Activated CD4-positive, alpha-beta T cell treated with anti-CD3 and anti-CD28 coated beads for 36 hours (primary cell): ENCODE measurements at regions not wholly inside any gene's neighbourhood (a gene's known extent, or its start where the extent isn't known, plus 50 kb on each side); places are given as distances from the start of the nearest gene placed in this dataset.

ENCODE experiments used
- ATAC-seq: fragments of 200-7000 bp; cut with Tn5 transposase; one replicate; pipeline ENCODE4 v1.10.0; 2021; ENCODE audit warnings: mild to moderate bottlenecking, moderate library complexity
- CTCF ChIA-PET: fragments of 350-600 bp; sonication (Branson Sonifier 250); formaldehyde crosslinking; loops from one replicate; lab custom pipeline; 2021; ENCODE audit warnings: antibody characterized with exemption; lab: Charles Lee
- POLR2A ChIA-PET: fragments of 350-600 bp; sonication (Branson Sonifier 250); formaldehyde crosslinking; loops from one replicate; lab custom pipeline; 2021; ENCODE audit warnings: antibody characterized with exemption, inconsistent platforms; lab: Charles Lee
- DNase-seq: peaks from one replicate; pipeline ENCODE4 v3.0.0-alpha.2; 2020
- H3K27ac Mint-ChIP-seq: one replicate; pipeline ENCODE4 v1.8.0; 2021; ENCODE audit warnings: mixed read lengths
- H3K27me3 Mint-ChIP-seq: one replicate; pipeline ENCODE4 v1.8.0; 2021; ENCODE audit warnings: mixed read lengths
- H3K36me3 Mint-ChIP-seq: one replicate; pipeline ENCODE4 v1.8.0; 2021; ENCODE audit warnings: low read depth, mixed read lengths
- H3K4me1 Mint-ChIP-seq: one replicate; pipeline ENCODE4 v1.8.0; 2021; ENCODE audit warnings: mixed read lengths
- H3K4me3 Mint-ChIP-seq: one replicate; pipeline ENCODE4 v1.8.0; 2021; ENCODE audit warnings: mild to moderate bottlenecking, moderate library complexity, mixed read lengths
- H3K9me3 Mint-ChIP-seq: one replicate; pipeline ENCODE4 v1.8.0; 2021; ENCODE audit warnings: low read depth, mixed read lengths
- intact Hi-C, 2 experiments: fragments of 100-400 bp; cut with DNase I in 1 of 2; cut with micrococcal nuclease in 1 of 2; formaldehyde crosslinking; loops; one replicate each; pipeline versions ENCODE4 v1.14.2 to v1.15.1; 2022 to 2024; cut with DNase I, micrococcal nuclease

DNA sequence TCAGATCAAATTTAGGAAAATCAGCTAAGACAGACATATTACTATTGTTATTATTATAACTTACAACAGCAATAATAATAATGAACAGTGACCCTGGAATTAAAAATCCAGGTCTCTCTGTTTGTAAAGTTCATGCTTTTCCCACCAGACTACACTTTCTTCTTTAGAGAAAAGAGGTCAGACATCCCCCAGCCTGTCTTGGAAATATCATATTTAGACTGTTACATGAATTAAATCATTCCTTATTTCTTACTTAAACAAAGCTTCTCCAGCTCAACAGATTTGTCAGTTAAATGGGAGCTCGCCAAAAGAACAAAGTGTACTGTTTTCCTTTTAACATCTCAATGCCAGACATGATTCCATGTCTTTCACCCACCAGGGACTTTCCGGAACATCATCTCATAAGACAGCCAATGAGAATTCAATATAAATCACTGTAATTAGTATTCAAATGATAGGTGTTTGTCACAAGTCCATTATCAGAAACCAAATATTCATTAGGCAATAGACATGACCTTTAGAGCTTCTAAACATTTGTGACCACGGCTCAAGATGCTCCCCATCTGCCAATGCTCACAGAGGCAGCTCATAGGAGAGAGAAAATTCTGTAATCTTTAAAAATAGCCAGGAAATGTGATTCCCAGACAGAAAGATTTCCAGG lies 351.9 kb downstream of the ENC1 start:
- H3K36me3 Mint-ChIP-seq = no peaks in the 10 kb centered on the region
- H3K27ac Mint-ChIP-seq = no peak overlapping the region
- CTCF ChIA-PET = no interaction called here
- H3K9me3 Mint-ChIP-seq = no peaks in the 10 kb centered on the region
- no peak overlapping the region for H3K4me3 Mint-ChIP-seq
- DNase-seq (no peak), ATAC-seq (no peak)
- intact Hi-C loops = no loop called here
- no peaks in the 10 kb centered on the region for H3K4me1 Mint-ChIP-seq
- H3K27me3 Mint-ChIP-seq = peaks cover 25% of the 10 kb centered on the region
- POLR2A ChIA-PET = no interaction called here

DNA sequence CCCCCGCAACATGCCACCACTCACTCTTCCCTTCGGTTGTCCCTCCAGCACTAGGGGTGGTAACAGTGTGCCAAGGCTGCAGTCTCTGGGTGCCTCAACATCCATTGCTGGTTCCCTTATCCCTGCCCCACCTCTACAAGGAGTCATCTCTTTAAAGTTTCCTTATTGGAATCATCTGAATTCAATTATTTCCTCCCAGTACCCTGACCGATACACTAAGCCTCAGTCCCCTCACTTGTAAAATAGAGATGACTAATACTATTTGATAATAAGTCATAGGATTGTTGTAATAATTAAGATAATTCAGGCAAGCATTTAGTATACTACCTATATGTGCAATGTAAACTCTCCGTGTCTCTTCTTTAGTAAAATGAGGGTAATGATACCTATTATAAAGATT lies 352.5 kb downstream of the ENC1 start:
- Mint-ChIP-seq H3K4me3 (no peak overlapping the region), H3K27ac (no peak overlapping the region), H3K27me3 (peaks cover 23% of the 10 kb centered on the region), H3K4me1 (no peaks in the 10 kb centered on the region), H3K36me3 (no peaks in the 10 kb centered on the region), H3K9me3 (no peaks in the 10 kb centered on the region)
- ChIA-PET POLR2A (no interaction called here), CTCF (no interaction called here)
- ATAC-seq (no peak), DNase-seq (no peak)
- intact Hi-C loops = no loop called here

DNA sequence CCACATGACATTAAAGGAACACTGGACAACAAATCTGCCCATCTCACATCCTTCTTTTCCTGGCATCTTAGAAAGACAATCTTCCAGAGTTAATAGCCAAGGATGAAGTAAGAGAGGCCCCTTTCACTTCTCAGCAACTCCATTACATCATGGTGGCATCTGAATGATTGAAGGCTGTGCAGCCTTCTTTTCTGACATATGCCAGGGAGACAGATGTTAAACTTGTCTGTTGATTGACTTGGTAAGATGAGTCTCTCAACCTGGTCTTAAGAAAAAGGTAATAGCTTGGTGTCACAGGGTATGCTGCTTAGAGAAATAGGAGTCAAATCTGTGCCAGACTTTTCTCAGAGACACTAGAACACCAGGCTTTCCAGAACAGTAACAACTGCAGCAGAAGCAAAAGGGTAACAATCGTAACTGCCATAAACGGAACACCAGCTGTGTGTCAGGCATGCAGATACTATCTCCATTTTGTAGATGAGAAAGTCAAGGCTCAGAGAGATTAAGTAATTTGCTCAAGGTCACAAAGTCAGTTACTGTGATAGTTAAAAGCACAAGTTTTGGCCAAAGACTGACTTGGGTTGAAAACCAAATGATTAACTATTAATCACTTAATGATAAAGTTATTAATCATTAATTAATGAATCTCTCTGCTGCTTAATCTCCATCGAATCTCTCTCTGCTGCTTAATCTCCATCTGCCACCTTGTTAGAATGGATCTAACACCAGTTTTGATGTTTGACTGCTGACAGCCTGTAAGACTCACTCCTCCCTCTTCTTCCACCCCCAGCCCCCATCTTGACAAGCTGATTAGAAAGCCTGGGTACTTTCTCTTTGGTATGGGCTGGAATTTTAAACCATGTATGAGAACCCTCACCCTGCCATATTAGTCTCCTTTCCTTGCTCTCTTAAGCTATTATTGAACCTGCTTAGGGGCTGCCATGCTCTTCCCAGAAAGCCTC lies 353.5 kb downstream of the ENC1 start:
- CTCF ChIA-PET = no interaction called here
- intact Hi-C loops = no loop called here

DNA sequence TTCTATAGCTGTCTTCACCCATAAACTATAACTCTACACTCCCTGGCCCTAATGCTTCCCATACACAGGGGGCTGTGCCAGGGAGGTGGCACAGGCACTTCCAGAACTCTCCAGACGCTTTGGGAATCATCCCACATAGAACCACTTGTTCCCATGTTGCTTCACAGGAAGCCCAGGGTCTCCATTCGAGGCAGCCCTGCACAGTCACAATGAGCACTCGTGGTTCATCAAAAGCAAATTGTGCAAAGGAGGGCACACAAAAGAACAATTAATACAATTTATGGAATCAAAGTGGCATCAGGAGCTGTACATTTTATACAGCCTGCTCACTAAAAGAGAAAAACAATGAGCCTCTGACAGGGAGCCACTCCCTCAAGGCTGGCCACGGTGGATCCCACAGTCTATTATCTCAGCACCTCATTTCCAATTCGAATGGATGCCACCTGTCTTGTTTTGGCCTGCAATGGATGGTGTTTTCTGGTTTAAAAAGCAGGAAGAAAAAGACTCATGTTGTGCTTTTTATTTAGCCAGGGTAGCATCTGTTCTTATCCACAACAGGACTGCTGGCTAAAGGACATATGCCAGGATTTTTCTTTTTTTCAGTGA lies 354.8 kb downstream of the ENC1 start:
- no peaks in the 10 kb centered on the region for H3K36me3 Mint-ChIP-seq
- peaks cover 21% of the 10 kb centered on the region for H3K27me3 Mint-ChIP-seq
- DNase-seq = no peak
- ChIA-PET POLR2A (no interaction called here), CTCF (no interaction called here)
- no peak for ATAC-seq
- no peaks in the 10 kb centered on the region for H3K4me1 Mint-ChIP-seq
- intact Hi-C loops = no loop called here
- no peaks in the 10 kb centered on the region for H3K9me3 Mint-ChIP-seq
- H3K4me3 Mint-ChIP-seq = no peak overlapping the region
- H3K27ac Mint-ChIP-seq = no peak overlapping the region

More for the DNA sequence above, 353.5 kb downstream of the ENC1 start:
- H3K9me3 Mint-ChIP-seq = no peaks in the 10 kb centered on the region
- H3K4me1 Mint-ChIP-seq = no peaks in the 10 kb centered on the region
- H3K27ac Mint-ChIP-seq = no peak overlapping the region
- peaks cover 22% of the 10 kb centered on the region for H3K27me3 Mint-ChIP-seq
- no peaks in the 10 kb centered on the region for H3K36me3 Mint-ChIP-seq
- no peak overlapping the region for H3K4me3 Mint-ChIP-seq
- DNase-seq = no peak
- no peak for ATAC-seq
- POLR2A ChIA-PET = no interaction called here

DNA sequence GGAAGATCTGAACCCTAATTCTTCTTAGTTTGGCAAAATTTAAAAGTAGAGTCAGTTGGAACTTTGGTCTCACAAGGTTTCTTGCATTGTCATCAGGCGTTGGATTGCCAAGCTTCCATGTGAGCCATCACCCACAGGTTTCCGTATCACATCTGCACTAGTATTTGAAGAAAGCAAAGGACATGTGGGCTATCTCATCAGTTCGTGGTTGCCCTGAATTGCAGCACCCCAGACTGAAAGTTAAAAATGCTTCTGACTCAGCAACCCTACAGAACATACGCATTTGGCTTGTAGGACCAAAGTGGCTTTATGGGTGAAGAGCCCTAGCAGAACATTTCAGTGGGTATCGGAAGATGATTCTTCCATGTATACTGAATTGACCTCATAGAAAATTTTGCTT lies 358.0 kb downstream of the ENC1 start:
- Mint-ChIP-seq H3K36me3 (no peaks in the 10 kb centered on the region), H3K9me3 (no peaks in the 10 kb centered on the region), H3K4me3 (no peak overlapping the region), H3K27me3 (peaks cover 10% of the 10 kb centered on the region), H3K27ac (no peak overlapping the region), H3K4me1 (no peaks in the 10 kb centered on the region)
- ChIA-PET CTCF (no interaction called here), POLR2A (no interaction called here)
- no peak for DNase-seq
- intact Hi-C loops = no loop called here
- ATAC-seq = no peak

DNA sequence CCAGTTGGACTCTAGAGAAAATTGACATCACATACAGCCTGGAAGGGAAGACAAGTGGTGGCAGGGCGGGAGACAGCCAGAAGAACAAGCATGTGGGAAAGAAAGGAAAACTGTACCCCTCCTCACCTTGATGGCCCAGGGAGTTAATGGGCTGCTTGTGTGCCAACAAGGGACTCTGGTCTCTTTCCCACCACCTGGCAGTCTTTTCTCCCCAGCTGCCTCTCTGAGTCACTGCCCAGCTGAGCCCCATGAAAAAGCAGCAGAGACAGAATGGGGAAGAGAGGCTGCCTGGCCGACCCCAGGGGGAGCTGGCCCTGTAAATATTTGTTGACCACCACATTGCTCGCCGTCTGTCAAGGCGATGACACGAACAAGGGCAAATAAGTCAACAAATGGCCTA lies 359.4 kb downstream of the ENC1 start:
- POLR2A ChIA-PET = no interaction called here
- intact Hi-C loops = no loop called here
- Mint-ChIP-seq H3K27me3 (peaks cover 16% of the 10 kb centered on the region), H3K4me1 (no peaks in the 10 kb centered on the region), H3K9me3 (no peaks in the 10 kb centered on the region), H3K27ac (no peak overlapping the region), H3K36me3 (no peaks in the 10 kb centered on the region), H3K4me3 (no peak overlapping the region)
- ATAC-seq (no peak), DNase-seq (no peak)
- CTCF ChIA-PET = interaction anchor here (0.7 kb wide), 1 partner anchor 383 kb away, joined by 3 read pairs; no protein-coding TSS in a partner anchor

DNA sequence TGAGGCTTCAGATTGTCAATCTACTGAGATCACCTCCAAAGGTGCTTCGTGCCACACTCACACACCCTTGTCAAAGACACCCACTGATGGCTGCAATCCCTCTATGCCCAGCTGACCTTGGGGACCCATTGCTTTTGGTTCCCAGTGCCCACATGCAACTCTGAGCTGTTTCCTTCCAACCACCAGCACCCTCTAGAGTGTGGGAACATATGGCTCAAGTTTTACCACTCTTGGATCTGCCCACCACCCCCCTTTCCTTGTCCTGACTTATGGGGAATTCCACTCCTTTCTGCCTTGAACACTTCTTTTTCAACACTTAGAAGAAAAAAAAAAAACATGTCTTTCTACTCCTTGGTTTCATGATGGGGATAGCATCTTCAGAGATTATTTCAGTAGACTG lies 360.2 kb downstream of the ENC1 start:
- Mint-ChIP-seq H3K36me3 (no peaks in the 10 kb centered on the region), H3K27ac (no peak overlapping the region), H3K27me3 (peaks cover 15% of the 10 kb centered on the region), H3K4me3 (no peak overlapping the region), H3K4me1 (no peaks in the 10 kb centered on the region), H3K9me3 (no peaks in the 10 kb centered on the region)
- CTCF ChIA-PET = interaction anchor here (0.6 kb wide), 1 partner anchor 18 kb away, joined by 4 read pairs; no protein-coding TSS in a partner anchor
- ATAC-seq (no peak), DNase-seq (no peak)
- POLR2A ChIA-PET = no interaction called here
- intact Hi-C loops = no loop called here

DNA sequence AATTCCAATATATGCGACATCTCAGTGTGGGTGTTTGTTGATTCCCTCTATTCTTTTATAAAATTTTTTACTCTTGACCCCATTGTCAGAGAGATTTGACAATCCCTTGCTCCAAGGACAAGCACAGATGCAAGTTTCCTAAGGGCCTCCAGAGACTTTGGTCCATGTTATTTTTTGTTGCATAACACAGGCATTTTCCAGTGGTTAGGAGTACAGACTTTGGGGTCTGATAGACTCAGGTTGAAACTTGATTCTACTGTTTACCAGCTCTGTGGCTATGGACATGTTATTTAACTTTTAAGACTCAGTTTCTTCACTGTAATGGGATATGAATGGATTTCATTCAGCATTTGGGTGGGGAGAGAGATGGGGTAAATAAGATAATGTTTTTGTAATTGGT lies 361.3 kb downstream of the ENC1 start:
- Mint-ChIP-seq H3K4me3 (no peak overlapping the region), H3K36me3 (no peaks in the 10 kb centered on the region), H3K9me3 (no peaks in the 10 kb centered on the region), H3K4me1 (no peaks in the 10 kb centered on the region), H3K27ac (no peak overlapping the region), H3K27me3 (peaks cover 11% of the 10 kb centered on the region)
- no peak for DNase-seq
- CTCF ChIA-PET = no interaction called here
- ATAC-seq = no peak
- POLR2A ChIA-PET = no interaction called here
- intact Hi-C loops = no loop called here

DNA sequence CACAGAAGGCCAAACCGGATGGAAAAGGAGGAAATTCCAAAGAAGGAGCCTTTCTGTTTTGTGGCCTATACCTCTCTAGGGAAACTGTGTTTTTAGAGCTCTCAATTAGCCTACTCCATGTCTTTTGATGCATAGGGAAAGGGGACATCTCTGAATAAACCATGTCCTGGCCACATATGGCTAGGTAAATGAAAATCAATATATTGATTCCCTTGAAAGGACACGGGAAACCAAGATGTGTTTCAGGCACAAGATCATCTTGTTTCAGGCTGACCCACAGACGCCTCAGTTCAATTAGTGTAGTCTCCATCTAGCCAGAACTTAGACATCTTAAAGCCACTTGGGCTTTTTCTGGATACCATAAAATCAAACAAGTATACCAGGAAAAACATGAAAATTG lies 363.1 kb downstream of the ENC1 start:
- Mint-ChIP-seq H3K27ac (no peak overlapping the region), H3K4me1 (no peaks in the 10 kb centered on the region), H3K9me3 (no peaks in the 10 kb centered on the region), H3K4me3 (no peak overlapping the region), H3K36me3 (no peaks in the 10 kb centered on the region), H3K27me3 (peaks cover 7% of the 10 kb centered on the region)
- CTCF ChIA-PET = interaction anchor here (1.0 kb wide), 1 partner anchor 30 kb away, joined by 4 read pairs; no protein-coding TSS in a partner anchor
- POLR2A ChIA-PET = no interaction called here
- DNase-seq (no peak), ATAC-seq (no peak)
- intact Hi-C loops = no loop called here

DNA sequence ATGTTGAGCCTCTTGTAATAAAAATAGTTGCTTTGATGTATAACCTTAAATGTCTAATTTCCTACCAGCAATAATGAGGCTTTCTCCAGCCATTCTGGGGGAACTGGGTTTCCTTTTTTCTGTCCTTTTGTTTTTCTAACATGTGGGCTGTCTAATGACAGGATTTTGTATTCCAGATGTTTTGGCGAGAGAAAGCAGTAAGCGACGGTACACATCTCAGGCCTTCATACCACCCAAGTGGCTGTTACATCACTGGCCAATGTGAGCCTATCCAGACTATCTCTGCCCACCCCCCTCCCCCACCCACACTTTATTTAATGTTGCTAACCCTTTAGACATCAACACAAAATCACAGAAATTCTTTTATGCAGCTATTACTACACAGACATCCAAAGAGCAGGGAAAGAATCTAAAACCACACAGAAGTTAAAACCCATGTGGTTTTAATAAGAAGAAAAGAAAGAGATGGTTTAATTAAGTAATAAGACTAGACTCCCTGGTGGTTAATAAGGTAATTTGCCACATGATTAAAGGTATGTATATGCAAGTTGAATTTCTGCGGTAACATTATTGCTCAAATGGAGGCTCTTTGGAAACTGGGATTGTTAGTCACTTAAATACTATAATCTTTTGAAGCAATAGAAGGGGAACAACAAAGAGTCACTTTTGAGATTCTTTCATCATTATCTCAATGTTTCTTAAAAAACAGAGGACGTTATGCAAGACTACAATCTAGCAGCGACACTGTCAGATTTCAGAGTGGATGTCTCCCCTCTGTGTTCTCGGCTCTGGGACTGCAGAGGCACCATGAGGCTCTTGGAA lies 365.1 kb downstream of the ENC1 start:
- H3K4me1 Mint-ChIP-seq = no peaks in the 10 kb centered on the region
- H3K27me3 Mint-ChIP-seq = peaks cover 7% of the 10 kb centered on the region
- H3K27ac Mint-ChIP-seq = no peak overlapping the region
- CTCF ChIA-PET = no interaction called here
- POLR2A ChIA-PET = no interaction called here
- no peak for ATAC-seq
- no peak for DNase-seq
- no peaks in the 10 kb centered on the region for H3K9me3 Mint-ChIP-seq
- no peaks in the 10 kb centered on the region for H3K36me3 Mint-ChIP-seq
- intact Hi-C loops = no loop called here
- no peak overlapping the region for H3K4me3 Mint-ChIP-seq

DNA sequence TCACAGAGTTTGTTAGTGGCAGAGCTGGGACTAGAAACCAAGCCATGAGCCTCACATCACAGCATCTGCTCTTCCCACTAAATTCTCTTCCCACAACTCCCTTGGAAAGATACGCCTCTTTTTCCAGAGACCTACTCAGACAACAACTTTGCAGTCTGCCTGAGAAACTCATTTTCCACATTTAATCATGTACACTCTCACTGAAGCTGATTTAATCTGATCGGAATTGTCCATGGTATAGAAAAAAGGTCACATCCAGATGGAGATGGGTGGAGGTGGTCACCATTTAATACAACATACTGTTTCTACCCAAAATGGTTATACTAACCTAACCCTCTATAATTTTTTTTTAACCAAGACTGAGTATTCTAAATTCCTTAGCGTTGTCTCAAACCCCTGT lies 366.2 kb downstream of the ENC1 start:
- no peak overlapping the region for H3K27ac Mint-ChIP-seq
- H3K4me1 Mint-ChIP-seq = no peaks in the 10 kb centered on the region
- no peaks in the 10 kb centered on the region for H3K9me3 Mint-ChIP-seq
- ChIA-PET CTCF (no interaction called here), POLR2A (no interaction called here)
- intact Hi-C loops = no loop called here
- ATAC-seq (no peak), DNase-seq (no peak)
- no peak overlapping the region for H3K4me3 Mint-ChIP-seq
- no peaks in the 10 kb centered on the region for H3K36me3 Mint-ChIP-seq
- H3K27me3 Mint-ChIP-seq = peaks cover 11% of the 10 kb centered on the region
